Loucy (cell line): ENCODE measurements at regions not wholly inside any gene's neighbourhood (a gene's known extent, or its start where the extent isn't known, plus 50 kb on each side); places are given as distances from the start of the nearest gene placed in this dataset.

Experiments used
- H2AFZ ChIP-seq: fragments of 200-600 bp; sonication (generic); 2 replicates; pipeline ENCODE4 v1.6.0; 2016; ENCODE audit warnings: antibody characterized with exemption, mild to moderate bottlenecking, low read length, moderate library complexity
- H3F3A ChIP-seq: fragments of 200-600 bp; 2 replicates; pipeline ENCODE4 v1.6.0; 2016; ENCODE audit warnings: antibody characterized with exemption, low read depth, mild to moderate bottlenecking
- H3K27me3 ChIP-seq: fragments of 200-600 bp; sonication (generic); 2 replicates; pipeline ENCODE4 v1.6.1; 2014; ENCODE audit warnings: low read length, mild to moderate bottlenecking; ENCODE audit not compliant: insufficient read depth, poor library complexity, severe bottlenecking
- H3K36me3 ChIP-seq: fragments of 200-600 bp; sonication (generic); 2 replicates; pipeline ENCODE4 v1.6.1; 2016; ENCODE audit warnings: low read length; ENCODE audit not compliant: insufficient read depth
- H3K4me1 ChIP-seq: fragments of 200-600 bp; sonication (generic); 2 replicates; pipeline ENCODE4 v1.5.1; 2014; ENCODE audit warnings: low read length, mild to moderate bottlenecking; ENCODE audit not compliant: insufficient read depth, poor library complexity, severe bottlenecking
- H3K4me2 ChIP-seq: fragments of 200-600 bp; sonication (generic); 2 replicates; pipeline ENCODE4 v1.6.0; 2014; ENCODE audit warnings: antibody characterized with exemption, low read length, low read depth, mild to moderate bottlenecking; ENCODE audit not compliant: poor library complexity, severe bottlenecking
- H3K4me3 ChIP-seq: fragments of 200-600 bp; sonication (generic); 2 replicates; pipeline ENCODE4 v1.5.1; 2014; ENCODE audit warnings: low read length, mild to moderate bottlenecking, mixed read lengths; ENCODE audit not compliant: poor library complexity, severe bottlenecking
- H3K79me2 ChIP-seq: fragments of 200-600 bp; sonication (generic); 2 replicates; pipeline ENCODE4 v1.6.1; 2014; ENCODE audit warnings: low read length; ENCODE audit not compliant: insufficient read depth
- H3K9ac ChIP-seq: fragments of 200-600 bp; sonication (generic); 2 replicates; pipeline ENCODE4 v1.6.0; 2014; ENCODE audit warnings: mild to moderate bottlenecking, low read depth, low read length, moderate library complexity; ENCODE audit not compliant: poor library complexity, severe bottlenecking
- H3K9me2 ChIP-seq: fragments of 200-600 bp; sonication (generic); replicated peaks from 2 replicates; pipeline ENCODE4 v1.6.1; 2016; ENCODE audit warnings: low read depth, low read length, mixed read lengths
- H3K9me3 ChIP-seq: fragments of 200-600 bp; sonication (generic); 2 replicates; pipeline ENCODE4 v1.6.1; 2014; ENCODE audit warnings: mild to moderate bottlenecking, antibody characterized with exemption, low read length, low read depth; ENCODE audit not compliant: insufficient read depth
- H4K20me1 ChIP-seq: fragments of 200-600 bp; sonication (generic); 2 replicates; pipeline ENCODE4 v1.6.0; 2014; ENCODE audit warnings: antibody characterized with exemption, low read length, mild to moderate bottlenecking; ENCODE audit not compliant: insufficient read depth, poor library complexity, severe bottlenecking
- EZH2phosphoT487 ChIP-seq: fragments of 200-600 bp; IDR thresholded peaks from 2 replicates; pipeline ENCODE4 v1.6.1; 2018; ENCODE audit warnings: antibody characterized with exemption, mild to moderate bottlenecking, moderate library complexity, borderline replicate concordance
- TF ChIP-seq, protein P1 (sequence below): fragments of 200-600 bp; sonication (generic); conservative IDR thresholded peaks from 2 replicates; pipeline ENCODE4 v1.5.1; 2014; ENCODE audit warnings: mild to moderate bottlenecking, antibody characterized with exemption, low read length

DNA sequence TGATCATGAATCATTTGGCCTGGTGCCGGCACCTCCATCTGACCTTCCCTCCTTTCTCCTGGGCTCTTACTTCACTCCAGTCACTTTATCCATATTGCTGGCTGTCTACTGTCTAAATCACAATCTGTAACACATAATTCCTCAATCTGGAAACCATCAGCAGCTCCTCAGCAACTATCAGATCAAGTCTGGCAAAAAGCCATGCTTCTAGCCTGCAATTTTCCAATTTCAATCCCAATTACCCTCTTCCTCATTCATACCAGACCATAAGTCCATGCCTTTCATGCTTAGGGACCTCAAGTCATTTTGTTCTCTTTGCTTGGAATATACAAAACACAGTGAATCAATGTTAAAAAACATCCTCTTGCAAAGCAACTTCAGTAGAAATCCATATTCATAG, 882.8 kb upstream of the ANO3 start:
- Histone ChIP-seq H3K4me1 (no peaks in the 10 kb centered on the region), H3K27me3 (no peaks in the 10 kb centered on the region), H3K4me3 (no peak overlapping the region), H3K36me3 (no peaks in the 10 kb centered on the region), H2AFZ (no peak overlapping the region), H3K9me3 (no peaks in the 10 kb centered on the region), H3K4me2 (no peak overlapping the region), H3K9ac (no peak overlapping the region), H3F3A (no peaks in the 10 kb centered on the region), H4K20me1 (no peaks in the 10 kb centered on the region), H3K79me2 (no peaks in the 10 kb centered on the region), H3K9me2 (no peaks in the 10 kb centered on the region)
- TF ChIP-seq, protein P1, sequence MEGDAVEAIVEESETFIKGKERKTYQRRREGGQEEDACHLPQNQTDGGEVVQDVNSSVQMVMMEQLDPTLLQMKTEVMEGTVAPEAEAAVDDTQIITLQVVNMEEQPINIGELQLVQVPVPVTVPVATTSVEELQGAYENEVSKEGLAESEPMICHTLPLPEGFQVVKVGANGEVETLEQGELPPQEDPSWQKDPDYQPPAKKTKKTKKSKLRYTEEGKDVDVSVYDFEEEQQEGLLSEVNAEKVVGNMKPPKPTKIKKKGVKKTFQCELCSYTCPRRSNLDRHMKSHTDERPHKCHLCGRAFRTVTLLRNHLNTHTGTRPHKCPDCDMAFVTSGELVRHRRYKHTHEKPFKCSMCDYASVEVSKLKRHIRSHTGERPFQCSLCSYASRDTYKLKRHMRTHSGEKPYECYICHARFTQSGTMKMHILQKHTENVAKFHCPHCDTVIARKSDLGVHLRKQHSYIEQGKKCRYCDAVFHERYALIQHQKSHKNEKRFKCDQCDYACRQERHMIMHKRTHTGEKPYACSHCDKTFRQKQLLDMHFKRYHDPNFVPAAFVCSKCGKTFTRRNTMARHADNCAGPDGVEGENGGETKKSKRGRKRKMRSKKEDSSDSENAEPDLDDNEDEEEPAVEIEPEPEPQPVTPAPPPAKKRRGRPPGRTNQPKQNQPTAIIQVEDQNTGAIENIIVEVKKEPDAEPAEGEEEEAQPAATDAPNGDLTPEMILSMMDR: no peak
- TF ChIP-seq EZH2phosphoT487: no peak

DNA sequence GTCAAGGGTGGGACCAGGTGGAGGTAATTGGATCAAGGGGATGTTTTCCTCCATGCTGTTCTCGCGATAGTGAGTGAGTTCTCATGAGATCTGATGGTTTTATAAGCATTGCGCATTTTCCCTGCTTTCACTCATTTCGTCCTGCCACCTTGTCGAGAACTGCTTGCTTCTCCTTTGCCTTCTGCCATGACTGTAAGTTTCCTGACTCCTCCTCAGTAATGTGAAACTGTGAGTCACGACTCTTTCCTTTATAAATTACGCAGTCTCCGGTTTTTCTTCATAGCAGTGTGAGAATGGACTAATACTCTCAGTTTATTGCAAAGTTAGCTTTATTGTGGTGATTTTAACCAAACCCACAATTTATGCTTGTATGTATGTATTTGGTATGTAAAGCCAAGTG, 878.5 kb upstream of the ANO3 start:
- Histone ChIP-seq H3K4me3 (no peak overlapping the region), H3K4me1 (no peaks in the 10 kb centered on the region), H4K20me1 (no peaks in the 10 kb centered on the region), H3K9me2 (0 out of 2 replicates have a peak, but pooled peaks cover 3% of the 10 kb centered on the region), H2AFZ (no peak overlapping the region), H3F3A (no peaks in the 10 kb centered on the region), H3K9me3 (no peaks in the 10 kb centered on the region), H3K79me2 (no peaks in the 10 kb centered on the region), H3K27me3 (no peaks in the 10 kb centered on the region), H3K4me2 (no peak overlapping the region), H3K36me3 (no peaks in the 10 kb centered on the region), H3K9ac (no peak overlapping the region)
- TF ChIP-seq EZH2phosphoT487: no peak

DNA sequence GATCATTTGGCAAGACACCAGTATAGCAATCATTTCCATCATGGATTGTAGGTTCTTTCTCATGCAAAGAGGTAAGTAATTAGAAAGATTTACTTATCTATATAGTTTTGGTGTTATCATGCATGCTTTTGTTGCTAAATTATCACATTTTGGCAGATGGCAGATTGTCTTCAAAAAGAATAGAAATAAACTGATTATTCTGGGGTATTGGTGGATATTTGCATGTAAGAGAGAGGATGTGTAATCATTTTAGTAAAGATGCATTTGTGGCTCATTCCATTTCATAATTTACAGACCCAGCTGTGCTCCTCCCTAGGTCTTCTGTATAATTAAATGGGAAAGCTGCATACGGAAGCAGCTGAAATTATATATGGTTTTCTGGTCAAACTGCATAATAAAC, 875.7 kb upstream of the ANO3 start:
- Histone ChIP-seq H2AFZ (no peak overlapping the region), H3K4me1 (no peaks in the 10 kb centered on the region), H3K4me2 (no peak overlapping the region), H3K36me3 (no peaks in the 10 kb centered on the region), H3K27me3 (no peaks in the 10 kb centered on the region), H3K9me2 (0 out of 2 replicates have a peak, but pooled peaks cover 3% of the 10 kb centered on the region), H3F3A (no peaks in the 10 kb centered on the region), H3K4me3 (no peak overlapping the region), H4K20me1 (no peaks in the 10 kb centered on the region), H3K9me3 (no peaks in the 10 kb centered on the region), H3K9ac (no peak overlapping the region), H3K79me2 (no peaks in the 10 kb centered on the region)
- TF ChIP-seq, protein P1: no peak
- no peak for TF ChIP-seq EZH2phosphoT487

DNA sequence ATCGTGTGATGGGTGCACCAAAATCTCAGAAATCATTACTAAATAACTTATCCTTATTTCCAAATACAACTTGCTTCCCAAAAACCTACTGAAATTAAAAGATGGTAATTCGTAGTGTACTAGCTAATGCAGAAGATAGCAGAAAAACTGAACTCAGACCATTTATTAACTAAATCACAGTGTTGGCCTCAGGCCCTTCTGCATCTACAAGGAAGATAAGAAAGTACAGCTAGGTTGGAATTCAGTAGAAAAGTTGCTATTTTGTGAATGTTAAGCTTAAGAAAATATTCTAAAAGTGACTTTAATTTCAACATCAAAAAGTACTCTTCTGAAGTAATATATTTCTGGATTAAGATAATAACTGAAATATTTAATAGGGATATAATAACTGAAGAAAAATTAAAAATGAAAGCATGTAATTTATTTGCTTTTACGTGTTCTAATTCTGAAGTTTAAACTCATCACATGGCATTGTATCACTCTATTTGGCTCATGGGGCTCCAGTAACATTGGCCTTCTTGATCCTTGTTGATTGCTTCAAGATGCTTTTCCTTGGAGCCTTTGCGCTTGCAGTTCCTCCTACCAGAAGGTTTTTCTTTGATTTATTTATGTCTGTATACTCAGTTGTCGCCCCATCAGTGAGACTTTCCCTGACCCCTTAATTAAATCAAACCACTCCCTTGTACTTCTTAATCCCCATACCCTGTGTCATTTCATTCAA, 847.9 kb upstream of the ANO3 start:
- Histone ChIP-seq H3K4me1 (no peaks in the 10 kb centered on the region), H2AFZ (no peak overlapping the region), H3K9me2 (no peaks in the 10 kb centered on the region), H3K9me3 (no peaks in the 10 kb centered on the region), H3K27me3 (no peaks in the 10 kb centered on the region), H3K4me2 (no peak overlapping the region), H3F3A (no peaks in the 10 kb centered on the region), H4K20me1 (no peaks in the 10 kb centered on the region), H3K36me3 (no peaks in the 10 kb centered on the region), H3K79me2 (no peaks in the 10 kb centered on the region), H3K9ac (no peak overlapping the region), H3K4me3 (no peak overlapping the region)
- TF ChIP-seq, protein P1: no peak
- TF ChIP-seq EZH2phosphoT487: no peak
